ENCODE measurements at regions not wholly inside any gene's neighbourhood (a gene's known extent, or its start where the extent isn't known, plus 50 kb on each side); places are given as distances from the start of the nearest gene placed in this dataset.

- TF ChIP-seq CTCF (IDR thresholded peaks at IDR 0.05), result no peak
- no peak for TF ChIP-seq POLR2A (IDR thresholded peaks at IDR 0.05)
Measured at GRCh38 chr16:51084074-51084928, 66.8 kb downstream of the SALL1 start.

Data from adrenal gland (tissue), 5 donors.